PFSK-1 (cell line): ENCODE measurements at regions not wholly inside any gene's neighbourhood (a gene's known extent, or its start where the extent isn't known, plus 50 kb on each side); places are given as distances from the start of the nearest gene placed in this dataset.

Source experiments
- POLR2AphosphoS5 ChIP-seq: IDR thresholded peaks from 2 replicates; pipeline ENCODE4 v1.6.1; 2012; ENCODE audit warnings: low read depth, mild to moderate bottlenecking, control low read depth, low read length, moderate library complexity
- TF ChIP-seq, protein P1 (sequence below), 2 experiments: IDR thresholded peaks; 2 replicates each; pipeline versions ENCODE4 v1.6.1 to v1.8.0; 2011 to 2012; ENCODE audit warnings: low read depth in 2 of 2, low read length in 2 of 2, control low read depth in 1 of 2, inconsistent platforms in 1 of 2, mild to moderate bottlenecking in 1 of 2, moderate library complexity in 1 of 2; ENCODE audit not compliant: insufficient read depth in 1 of 2

GRCh38 chr9:17994695-17995425, 416.0 kb downstream of the SH3GL2 start:
- TF ChIP-seq, protein P1, sequence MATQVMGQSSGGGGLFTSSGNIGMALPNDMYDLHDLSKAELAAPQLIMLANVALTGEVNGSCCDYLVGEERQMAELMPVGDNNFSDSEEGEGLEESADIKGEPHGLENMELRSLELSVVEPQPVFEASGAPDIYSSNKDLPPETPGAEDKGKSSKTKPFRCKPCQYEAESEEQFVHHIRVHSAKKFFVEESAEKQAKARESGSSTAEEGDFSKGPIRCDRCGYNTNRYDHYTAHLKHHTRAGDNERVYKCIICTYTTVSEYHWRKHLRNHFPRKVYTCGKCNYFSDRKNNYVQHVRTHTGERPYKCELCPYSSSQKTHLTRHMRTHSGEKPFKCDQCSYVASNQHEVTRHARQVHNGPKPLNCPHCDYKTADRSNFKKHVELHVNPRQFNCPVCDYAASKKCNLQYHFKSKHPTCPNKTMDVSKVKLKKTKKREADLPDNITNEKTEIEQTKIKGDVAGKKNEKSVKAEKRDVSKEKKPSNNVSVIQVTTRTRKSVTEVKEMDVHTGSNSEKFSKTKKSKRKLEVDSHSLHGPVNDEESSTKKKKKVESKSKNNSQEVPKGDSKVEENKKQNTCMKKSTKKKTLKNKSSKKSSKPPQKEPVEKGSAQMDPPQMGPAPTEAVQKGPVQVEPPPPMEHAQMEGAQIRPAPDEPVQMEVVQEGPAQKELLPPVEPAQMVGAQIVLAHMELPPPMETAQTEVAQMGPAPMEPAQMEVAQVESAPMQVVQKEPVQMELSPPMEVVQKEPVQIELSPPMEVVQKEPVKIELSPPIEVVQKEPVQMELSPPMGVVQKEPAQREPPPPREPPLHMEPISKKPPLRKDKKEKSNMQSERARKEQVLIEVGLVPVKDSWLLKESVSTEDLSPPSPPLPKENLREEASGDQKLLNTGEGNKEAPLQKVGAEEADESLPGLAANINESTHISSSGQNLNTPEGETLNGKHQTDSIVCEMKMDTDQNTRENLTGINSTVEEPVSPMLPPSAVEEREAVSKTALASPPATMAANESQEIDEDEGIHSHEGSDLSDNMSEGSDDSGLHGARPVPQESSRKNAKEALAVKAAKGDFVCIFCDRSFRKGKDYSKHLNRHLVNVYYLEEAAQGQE (IDR thresholded peaks at IDR 0.05; ENCODE audit: insufficient read depth in 1 of 2, low read depth in 2 of 2, low read length in 2 of 2): no peak
- TF ChIP-seq POLR2AphosphoS5: no peak
